ENCODE measurements at regions not wholly inside any gene's neighbourhood (a gene's known extent, or its start where the extent isn't known, plus 50 kb on each side); places are given as distances from the start of the nearest gene placed in this dataset.

DNA sequence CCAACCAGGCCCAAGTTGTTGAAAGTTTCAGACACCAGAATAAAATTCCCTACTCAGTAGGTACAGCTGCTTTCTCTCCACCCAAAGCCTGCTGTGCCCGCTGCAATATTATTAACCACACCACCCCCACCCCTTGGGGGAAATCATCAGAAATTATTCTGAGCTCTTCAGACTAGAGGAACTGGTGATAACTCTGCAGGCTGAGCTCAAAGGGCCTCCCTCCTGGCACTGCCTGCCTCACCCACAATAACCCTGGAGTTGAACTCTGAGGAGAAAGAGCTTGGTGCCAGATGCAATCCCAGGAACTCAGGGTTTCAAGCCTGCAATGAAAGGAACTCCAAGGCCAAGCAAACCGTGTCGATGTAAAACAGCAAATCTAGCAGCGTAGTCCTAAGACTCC lies 381.7 kb upstream of the ZNF507 start:
- no peak overlapping the region for H3K9ac ChIP-seq (ENCODE audit: low read length in 3 of 3)
- FAIRE-seq (no peak), DNase-seq (no peak)
- TF ChIP-seq, protein P1, sequence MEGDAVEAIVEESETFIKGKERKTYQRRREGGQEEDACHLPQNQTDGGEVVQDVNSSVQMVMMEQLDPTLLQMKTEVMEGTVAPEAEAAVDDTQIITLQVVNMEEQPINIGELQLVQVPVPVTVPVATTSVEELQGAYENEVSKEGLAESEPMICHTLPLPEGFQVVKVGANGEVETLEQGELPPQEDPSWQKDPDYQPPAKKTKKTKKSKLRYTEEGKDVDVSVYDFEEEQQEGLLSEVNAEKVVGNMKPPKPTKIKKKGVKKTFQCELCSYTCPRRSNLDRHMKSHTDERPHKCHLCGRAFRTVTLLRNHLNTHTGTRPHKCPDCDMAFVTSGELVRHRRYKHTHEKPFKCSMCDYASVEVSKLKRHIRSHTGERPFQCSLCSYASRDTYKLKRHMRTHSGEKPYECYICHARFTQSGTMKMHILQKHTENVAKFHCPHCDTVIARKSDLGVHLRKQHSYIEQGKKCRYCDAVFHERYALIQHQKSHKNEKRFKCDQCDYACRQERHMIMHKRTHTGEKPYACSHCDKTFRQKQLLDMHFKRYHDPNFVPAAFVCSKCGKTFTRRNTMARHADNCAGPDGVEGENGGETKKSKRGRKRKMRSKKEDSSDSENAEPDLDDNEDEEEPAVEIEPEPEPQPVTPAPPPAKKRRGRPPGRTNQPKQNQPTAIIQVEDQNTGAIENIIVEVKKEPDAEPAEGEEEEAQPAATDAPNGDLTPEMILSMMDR (IDR thresholded peaks at IDR 0.05; ENCODE audit: borderline replicate concordance, extremely low read depth, insufficient read depth), result no peak
- no peaks in the 10 kb centered on the region for H3K27me3 ChIP-seq (ENCODE audit: control insufficient read depth, insufficient read depth, low read length)
- no peaks in the 10 kb centered on the region for H3K9me3 ChIP-seq (ENCODE audit: control insufficient read depth in 2 of 3, insufficient read depth in 1 of 3, low read length in 3 of 3)
- H3K36me3 ChIP-seq (ENCODE audit: control insufficient read depth in 2 of 3, insufficient read depth in 3 of 3, low read length in 3 of 3), result no peaks in the 10 kb centered on the region
- intact Hi-C loops (cut with DNase I), result no loop called here
- no peaks in the 10 kb centered on the region for H3K4me1 ChIP-seq (ENCODE audit: control insufficient read depth in 2 of 3, insufficient read depth in 2 of 3, low read depth in 1 of 3, low read length in 3 of 3)
- no peak overlapping the region for H3K27ac ChIP-seq (ENCODE audit: low read depth in 2 of 2, low read length in 2 of 2)
- no peak overlapping the region for H3K4me3 ChIP-seq (ENCODE audit: low read length in 3 of 3)

DNA sequence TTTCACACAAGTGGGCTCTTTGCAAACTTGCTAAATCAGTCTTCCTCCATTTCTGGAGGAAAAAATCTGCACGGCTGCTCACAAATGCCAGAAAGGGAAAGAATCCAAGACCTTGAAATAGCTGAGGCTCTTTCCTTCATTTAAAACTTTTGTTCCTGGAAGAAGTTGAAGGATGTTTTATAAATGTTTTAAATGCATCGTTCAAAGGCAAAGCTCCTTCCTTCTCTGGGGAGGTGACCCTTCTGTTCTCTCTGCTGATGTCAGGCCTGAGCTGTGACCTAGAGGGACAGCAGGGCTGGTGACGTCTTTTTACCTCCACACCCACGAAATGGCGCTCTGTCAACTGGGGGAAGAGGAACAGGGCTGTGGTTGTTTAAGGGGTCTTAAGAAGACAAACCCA lies 376.4 kb upstream of the ZNF507 start:
- no peak for DNase-seq
- Histone ChIP-seq H3K36me3 (ENCODE audit: control insufficient read depth in 2 of 3, insufficient read depth in 3 of 3, low read length in 3 of 3) (no peaks in the 10 kb centered on the region), H3K4me3 (ENCODE audit: low read length in 3 of 3) (no peak overlapping the region), H3K27ac (ENCODE audit: low read depth in 2 of 2, low read length in 2 of 2) (no peak overlapping the region), H3K9ac (ENCODE audit: low read length in 3 of 3) (no peak overlapping the region), H3K4me1 (ENCODE audit: control insufficient read depth in 2 of 3, insufficient read depth in 2 of 3, low read depth in 1 of 3, low read length in 3 of 3) (no peaks in the 10 kb centered on the region), H3K27me3 (ENCODE audit: control insufficient read depth, insufficient read depth, low read length) (no peaks in the 10 kb centered on the region), H3K9me3 (ENCODE audit: control insufficient read depth in 2 of 3, insufficient read depth in 1 of 3, low read length in 3 of 3) (no peaks in the 10 kb centered on the region)
- intact Hi-C loops (cut with DNase I), result no loop called here
- TF ChIP-seq, protein P1 (IDR thresholded peaks at IDR 0.05; ENCODE audit: borderline replicate concordance, extremely low read depth, insufficient read depth), result no peak
- FAIRE-seq, result no peak

DNA sequence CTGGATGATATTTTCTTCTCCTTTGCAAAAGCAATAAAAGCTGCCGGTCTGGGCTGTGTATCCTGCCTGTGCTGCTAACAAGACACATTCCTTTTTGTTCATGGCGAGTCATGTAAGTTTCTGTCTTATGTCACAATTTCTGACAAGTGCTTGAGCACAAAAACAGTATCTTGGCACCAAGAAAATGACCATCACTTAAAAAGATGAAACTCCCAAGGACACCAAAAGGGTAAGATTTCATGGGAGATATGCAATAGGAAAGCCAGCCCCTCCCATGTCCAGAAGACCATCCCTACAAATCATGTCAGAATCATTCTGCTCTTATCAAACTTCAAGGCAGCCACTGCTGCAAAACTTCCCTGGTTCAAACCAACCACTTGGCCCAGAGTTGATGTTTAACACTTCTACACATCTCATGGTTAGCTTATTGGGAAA lies 375.4 kb upstream of the ZNF507 start:
- TF ChIP-seq, protein P1 (IDR thresholded peaks at IDR 0.05; ENCODE audit: borderline replicate concordance, extremely low read depth, insufficient read depth), result no peak
- intact Hi-C loops (cut with DNase I), result no loop called here
- H3K36me3 ChIP-seq (ENCODE audit: control insufficient read depth in 2 of 3, insufficient read depth in 3 of 3, low read length in 3 of 3), result no peaks in the 10 kb centered on the region
- no peak overlapping the region for H3K4me3 ChIP-seq (ENCODE audit: low read length in 3 of 3)
- H3K9me3 ChIP-seq (ENCODE audit: control insufficient read depth in 2 of 3, insufficient read depth in 1 of 3, low read length in 3 of 3), result no peaks in the 10 kb centered on the region
- H3K4me1 ChIP-seq (ENCODE audit: control insufficient read depth in 2 of 3, insufficient read depth in 2 of 3, low read depth in 1 of 3, low read length in 3 of 3), result no peaks in the 10 kb centered on the region
- no peak overlapping the region for H3K9ac ChIP-seq (ENCODE audit: low read length in 3 of 3)
- H3K27ac ChIP-seq (ENCODE audit: low read depth in 2 of 2, low read length in 2 of 2), result no peak overlapping the region
- no peaks in the 10 kb centered on the region for H3K27me3 ChIP-seq (ENCODE audit: control insufficient read depth, insufficient read depth, low read length)
- no peak for DNase-seq
- FAIRE-seq, result no peak

DNA sequence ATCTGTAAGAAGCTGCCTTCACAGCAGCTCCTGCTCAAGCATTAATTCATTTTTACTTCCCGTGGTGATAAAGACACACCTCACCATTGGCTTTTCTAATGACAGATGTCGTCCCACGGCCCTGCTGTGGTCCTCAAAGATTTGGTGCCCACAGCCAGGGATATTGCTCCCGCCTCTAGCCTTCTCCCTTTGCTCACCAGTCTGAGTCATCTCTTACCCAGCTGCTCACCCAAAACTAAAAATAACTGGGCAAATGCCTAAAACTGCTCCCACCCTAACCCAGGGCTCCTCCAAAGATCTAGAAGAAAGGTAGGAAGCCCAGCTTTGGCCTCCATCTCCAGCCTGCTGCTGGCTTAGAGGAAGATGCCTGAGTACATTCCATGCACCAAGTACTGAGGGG lies 371.1 kb upstream of the ZNF507 start:
- Histone ChIP-seq H3K4me1 (ENCODE audit: control insufficient read depth in 2 of 3, insufficient read depth in 2 of 3, low read depth in 1 of 3, low read length in 3 of 3) (no peaks in the 10 kb centered on the region), H3K27ac (ENCODE audit: low read depth in 2 of 2, low read length in 2 of 2) (no peak overlapping the region), H3K4me3 (ENCODE audit: low read length in 3 of 3) (no peak overlapping the region), H3K9me3 (ENCODE audit: control insufficient read depth in 2 of 3, insufficient read depth in 1 of 3, low read length in 3 of 3) (no peaks in the 10 kb centered on the region), H3K9ac (ENCODE audit: low read length in 3 of 3) (no peak overlapping the region), H3K27me3 (ENCODE audit: control insufficient read depth, insufficient read depth, low read length) (no peaks in the 10 kb centered on the region), H3K36me3 (ENCODE audit: control insufficient read depth in 2 of 3, insufficient read depth in 3 of 3, low read length in 3 of 3) (no peaks in the 10 kb centered on the region)
- FAIRE-seq, result no peak
- intact Hi-C loops (cut with DNase I), result no loop called here
- DNase-seq, result no peak
- TF ChIP-seq, protein P1 (IDR thresholded peaks at IDR 0.05; ENCODE audit: borderline replicate concordance, extremely low read depth, insufficient read depth), result no peak

Measured in kidney (tissue), 13 donors.